NOMO-1 (cell line): ENCODE measurements at regions not wholly inside any gene's neighbourhood (a gene's known extent, or its start where the extent isn't known, plus 50 kb on each side); places are given as distances from the start of the nearest gene placed in this dataset.
A peak's percentile ranks its signal among the peaks of the same experiment; 100 is the strongest.
"Not testable (repeated sequence)": the region's sequence is repeated elsewhere in the genome, so short reads cannot be mapped to it uniquely, and the experiment has no call there.

Source experiments
- DNase-seq, 2 experiments: peaks; one replicate each; lab custom pipeline; 2025; ENCODE audit not compliant: unreplicated experiment in 2 of 2; lab: John Stamatoyannopoulos, UW

GRCh38 chr6:27775138-27775795, 136.9 kb downstream of the OR2B2 start:
- DNase-seq, result not testable (repeated sequence)

- not testable (repeated sequence) for DNase-seq
Measured at GRCh38 chr6:27774264-27774600, 138.0 kb downstream of the OR2B2 start.

GRCh38 chr6:27773542-27774263, 138.5 kb downstream of the OR2B2 start:
- not testable (repeated sequence) for DNase-seq

GRCh38 chr6:27772261-27773001, 139.8 kb downstream of the OR2B2 start:
- peak; percentile 58 to 60 for DNase-seq

GRCh38 chr6:27771235-27771634, 141.0 kb downstream of the OR2B2 start:
- peak in 1 of 2 experiments; percentile 3 for DNase-seq

- no peak for DNase-seq
Measured at GRCh38 chr6:27770724-27771123, 141.5 kb downstream of the OR2B2 start.

- DNase-seq, result no peak
Measured at GRCh38 chr6:27768556-27768955, 143.6 kb downstream of the OR2B2 start.

- no peak for DNase-seq
Measured at GRCh38 chr6:27767851-27768250, 144.3 kb downstream of the OR2B2 start.

GRCh38 chr6:27766405-27766804, 145.8 kb downstream of the OR2B2 start:
- DNase-seq, result no peak

- DNase-seq, result no peak
Measured at GRCh38 chr6:27765028-27765590, 147.1 kb downstream of the OR2B2 start.

GRCh38 chr6:27761391-27761790, 150.8 kb downstream of the OR2B2 start:
- DNase-seq, result peak in 1 of 2 experiments; percentile 30

- no peak for DNase-seq
Measured at GRCh38 chr6:27760464-27760863, 151.7 kb downstream of the OR2B2 start.

- no peak for DNase-seq
Measured at GRCh38 chr6:27759930-27760329, 152.3 kb downstream of the OR2B2 start.

GRCh38 chr6:27758491-27758890, 153.7 kb downstream of the OR2B2 start:
- no peak for DNase-seq

- peak in 1 of 2 experiments; percentile 20 for DNase-seq
Measured at GRCh38 chr6:27757307-27757706, 154.9 kb downstream of the OR2B2 start.

- peak; percentile 82 to 96 for DNase-seq
Measured at GRCh38 chr6:27755768-27756167, 156.4 kb downstream of the OR2B2 start.

GRCh38 chr6:27754408-27754782, 157.8 kb downstream of the OR2B2 start:
- no peak for DNase-seq

GRCh38 chr6:27753668-27754407, 158.4 kb downstream of the OR2B2 start:
- peak; percentile 80 to 83 for DNase-seq

GRCh38 chr6:27752038-27752885, 159.9 kb downstream of the OR2B2 start:
- DNase-seq, result peak; percentile 78 to 82

- DNase-seq, result no peak
Measured at GRCh38 chr6:27748661-27749060, 163.5 kb downstream of the OR2B2 start.
